ENCODE measurements at regions not wholly inside any gene's neighbourhood (a gene's known extent, or its start where the extent isn't known, plus 50 kb on each side); places are given as distances from the start of the nearest gene placed in this dataset.
"Not testable (repeated sequence)": the region's sequence is repeated elsewhere in the genome, so short reads cannot be mapped to it uniquely, and the experiment has no call there.

- TF ChIP-seq CTCF (conservative IDR thresholded peaks at IDR 0.05; ENCODE audit: low read depth, low read length): no peak
- no peak for DNase-seq (ENCODE audit: low read depth)
- H3K4me3 ChIP-seq (ENCODE audit: low read depth, low read length): no peak overlapping the region
Observed at GRCh38 chr10:63058236-63058635, 74.9 kb upstream of the NRBF2 start.

- no peak overlapping the region for H3K4me3 ChIP-seq (ENCODE audit: low read depth, low read length)
- no peak for DNase-seq (ENCODE audit: low read depth)
- TF ChIP-seq CTCF (conservative IDR thresholded peaks at IDR 0.05; ENCODE audit: low read depth, low read length): no peak
Observed at GRCh38 chr10:63057509-63057908, 75.6 kb upstream of the NRBF2 start.

GRCh38 chr10:63055705-63056104, 77.4 kb upstream of the NRBF2 start:
- no peak for TF ChIP-seq CTCF (conservative IDR thresholded peaks at IDR 0.05; ENCODE audit: low read depth, low read length)

GRCh38 chr10:63054889-63055611, 78.1 kb upstream of the NRBF2 start:
- no peak for DNase-seq (ENCODE audit: low read depth)
- no peak overlapping the region for H3K4me3 ChIP-seq (ENCODE audit: low read depth, low read length)
- TF ChIP-seq CTCF (conservative IDR thresholded peaks at IDR 0.05; ENCODE audit: low read depth, low read length): no peak

More at GRCh38 chr10:63055705-63056104, 77.4 kb upstream of the NRBF2 start:
- DNase-seq (ENCODE audit: low read depth): no peak
- H3K4me3 ChIP-seq (ENCODE audit: low read depth, low read length): no peak overlapping the region

GRCh38 chr10:63052083-63052482, 81.0 kb upstream of the NRBF2 start:
- no peak for DNase-seq (ENCODE audit: low read depth)
- H3K4me3 ChIP-seq (ENCODE audit: low read depth, low read length): no peak overlapping the region
- no peak for TF ChIP-seq CTCF (conservative IDR thresholded peaks at IDR 0.05; ENCODE audit: low read depth, low read length)

- no peak overlapping the region for H3K4me3 ChIP-seq (ENCODE audit: low read depth, low read length)
- DNase-seq (ENCODE audit: low read depth): no peak
- TF ChIP-seq CTCF (conservative IDR thresholded peaks at IDR 0.05; ENCODE audit: low read depth, low read length): no peak
Observed at GRCh38 chr10:63042256-63042655, 90.9 kb upstream of the NRBF2 start.

GRCh38 chr10:63033616-63034185, 99.4 kb upstream of the NRBF2 start:
- not testable (repeated sequence) for H3K4me3 ChIP-seq (ENCODE audit: low read depth, low read length); DNase-seq (ENCODE audit: low read depth)
